ENCODE measurements at regions not wholly inside any gene's neighbourhood (a gene's known extent, or its start where the extent isn't known, plus 50 kb on each side); places are given as distances from the start of the nearest gene placed in this dataset.
"Not testable (repeated sequence)": the region's sequence is repeated elsewhere in the genome, so short reads cannot be mapped to it uniquely, and the experiment has no call there.

- TF ChIP-seq, protein P1, sequence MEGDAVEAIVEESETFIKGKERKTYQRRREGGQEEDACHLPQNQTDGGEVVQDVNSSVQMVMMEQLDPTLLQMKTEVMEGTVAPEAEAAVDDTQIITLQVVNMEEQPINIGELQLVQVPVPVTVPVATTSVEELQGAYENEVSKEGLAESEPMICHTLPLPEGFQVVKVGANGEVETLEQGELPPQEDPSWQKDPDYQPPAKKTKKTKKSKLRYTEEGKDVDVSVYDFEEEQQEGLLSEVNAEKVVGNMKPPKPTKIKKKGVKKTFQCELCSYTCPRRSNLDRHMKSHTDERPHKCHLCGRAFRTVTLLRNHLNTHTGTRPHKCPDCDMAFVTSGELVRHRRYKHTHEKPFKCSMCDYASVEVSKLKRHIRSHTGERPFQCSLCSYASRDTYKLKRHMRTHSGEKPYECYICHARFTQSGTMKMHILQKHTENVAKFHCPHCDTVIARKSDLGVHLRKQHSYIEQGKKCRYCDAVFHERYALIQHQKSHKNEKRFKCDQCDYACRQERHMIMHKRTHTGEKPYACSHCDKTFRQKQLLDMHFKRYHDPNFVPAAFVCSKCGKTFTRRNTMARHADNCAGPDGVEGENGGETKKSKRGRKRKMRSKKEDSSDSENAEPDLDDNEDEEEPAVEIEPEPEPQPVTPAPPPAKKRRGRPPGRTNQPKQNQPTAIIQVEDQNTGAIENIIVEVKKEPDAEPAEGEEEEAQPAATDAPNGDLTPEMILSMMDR (IDR thresholded peaks at IDR 0.05; ENCODE audit: insufficient read depth, low read length) = no peak
- no peak overlapping the region for H3K4me3 ChIP-seq (ENCODE audit: low read depth, low read length)
These were observed 85.6 kb upstream of the XPO1 start for GRCh38 chr2:61623747-61624146.

DNA sequence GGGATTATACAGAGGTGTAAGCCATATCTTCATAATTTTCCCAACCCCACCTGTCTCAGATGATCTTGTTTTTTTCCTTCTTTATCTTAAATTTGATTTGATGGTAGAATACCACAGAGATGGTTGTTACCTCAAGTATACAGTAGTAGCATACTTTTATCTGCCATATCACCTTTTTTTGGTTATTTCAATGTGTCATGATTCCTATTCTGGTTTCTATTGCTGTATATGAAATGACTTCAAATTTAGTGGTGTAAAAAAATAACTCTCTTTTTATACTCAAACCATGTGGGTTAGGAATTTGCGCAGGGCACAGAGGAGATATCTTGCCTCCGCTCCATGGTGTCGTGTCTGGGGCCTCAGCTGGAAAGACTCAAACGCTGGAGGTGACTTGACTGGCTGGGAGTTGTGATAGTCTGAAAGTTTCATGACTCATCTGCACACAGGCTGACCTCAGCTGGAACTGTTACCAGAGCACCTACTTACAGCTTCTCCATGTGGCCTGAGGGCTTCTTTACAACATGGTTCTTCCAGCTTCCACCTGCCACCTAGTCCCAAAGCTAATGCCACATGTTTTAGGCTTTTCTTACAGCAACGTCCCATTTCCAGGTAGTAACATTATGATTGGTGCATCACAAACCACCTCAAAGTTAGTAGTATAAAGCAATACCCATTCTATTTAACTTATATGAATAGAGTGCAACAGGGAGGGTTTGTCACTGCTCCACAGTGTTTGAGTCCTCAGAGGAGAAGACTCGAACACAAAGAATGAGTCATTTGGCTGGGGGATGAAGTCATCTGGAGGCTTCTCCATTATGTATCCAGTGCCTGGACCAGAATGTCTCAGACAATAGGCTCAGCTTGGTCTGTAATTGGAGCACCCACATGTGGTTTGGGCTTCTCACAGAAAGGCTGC is 82.3 kb upstream of the XPO1 start:
- no peak overlapping the region for H3K4me3 ChIP-seq (ENCODE audit: low read depth, low read length)
- TF ChIP-seq, protein P1 (IDR thresholded peaks at IDR 0.05; ENCODE audit: insufficient read depth, low read length) = no peak
- peak; percentile 88 for DNase-seq (ENCODE audit: low read depth)

More at GRCh38 chr2:61623747-61624146, 85.6 kb upstream of the XPO1 start:
- no peak for DNase-seq (ENCODE audit: low read depth)

DNA sequence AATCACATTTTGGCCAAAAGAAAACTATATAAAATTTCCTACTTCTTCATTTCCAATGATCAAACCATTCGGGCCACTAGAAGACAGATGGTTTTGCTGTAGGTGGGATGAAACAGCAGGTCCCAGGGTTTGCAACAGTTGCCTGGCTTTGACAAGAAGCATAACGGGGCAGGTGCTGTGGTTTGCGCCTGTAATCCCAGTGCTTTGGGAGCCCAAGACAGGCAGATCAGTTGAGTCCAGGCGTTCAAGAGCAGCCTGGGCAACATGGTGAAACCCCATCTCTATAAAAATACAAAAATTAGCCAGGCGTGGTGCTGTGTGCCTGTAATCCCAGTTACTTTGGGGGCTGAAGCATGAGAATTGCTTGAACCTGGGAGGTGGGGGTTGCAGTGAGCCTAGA is 81.4 kb upstream of the XPO1 start:
- no peak overlapping the region for H3K4me3 ChIP-seq (ENCODE audit: low read depth, low read length)
- TF ChIP-seq, protein P1 (IDR thresholded peaks at IDR 0.05; ENCODE audit: insufficient read depth, low read length) = no peak
- DNase-seq (ENCODE audit: low read depth) = no peak

GRCh38 chr2:61617610-61618009 is 79.5 kb upstream of the XPO1 start:
- no peak for DNase-seq (ENCODE audit: low read depth)
- no peak overlapping the region for H3K4me3 ChIP-seq (ENCODE audit: low read depth, low read length)
- TF ChIP-seq, protein P1 (IDR thresholded peaks at IDR 0.05; ENCODE audit: insufficient read depth, low read length) = no peak

DNA sequence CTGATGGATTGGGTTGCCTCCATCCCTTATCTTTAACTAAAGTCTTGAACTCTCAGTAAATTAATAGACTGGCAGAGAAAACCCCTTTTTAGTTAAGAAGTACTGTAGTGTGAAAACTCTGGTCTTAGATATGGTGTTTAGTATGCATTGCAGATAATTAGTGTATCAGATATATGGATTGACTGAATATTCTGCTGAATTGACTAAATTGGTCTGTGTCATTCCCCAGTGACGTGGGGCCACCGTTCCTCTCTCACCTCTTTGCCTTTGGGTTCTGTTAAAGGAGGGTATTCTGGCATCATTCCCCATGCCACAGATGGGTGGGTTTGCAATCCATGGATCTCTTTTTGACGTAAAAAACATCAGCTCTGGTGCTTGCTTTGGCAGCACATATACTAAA is 67.1 kb upstream of the XPO1 start:
- TF ChIP-seq, protein P1 (IDR thresholded peaks at IDR 0.05; ENCODE audit: insufficient read depth, low read length) = no peak
- DNase-seq (ENCODE audit: low read depth) = no peak
- H3K4me3 ChIP-seq (ENCODE audit: low read depth, low read length) = no peak overlapping the region

DNA sequence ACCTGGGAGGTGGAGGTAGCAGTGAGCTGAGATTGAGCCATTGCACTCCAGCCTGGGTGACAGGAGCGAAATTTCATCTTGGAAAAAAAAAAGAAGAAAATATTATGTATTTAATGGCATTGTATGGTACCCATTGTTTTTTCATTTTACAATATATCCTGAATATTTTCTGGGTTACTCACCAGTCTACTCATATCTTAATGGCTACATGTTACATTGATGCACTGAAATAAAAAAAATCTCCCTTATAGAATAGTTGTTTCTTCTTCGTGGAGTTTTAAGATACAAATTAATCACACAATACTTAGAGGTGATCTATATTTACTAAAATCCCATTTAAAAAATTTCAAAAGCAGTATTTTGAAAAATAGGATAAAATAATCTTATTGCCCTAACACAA is 66.3 kb upstream of the XPO1 start:
- H3K4me3 ChIP-seq (ENCODE audit: low read depth, low read length) = no peak overlapping the region
- peak; percentile 24 for DNase-seq (ENCODE audit: low read depth)
- TF ChIP-seq, protein P1 (IDR thresholded peaks at IDR 0.05; ENCODE audit: insufficient read depth, low read length) = no peak

DNA sequence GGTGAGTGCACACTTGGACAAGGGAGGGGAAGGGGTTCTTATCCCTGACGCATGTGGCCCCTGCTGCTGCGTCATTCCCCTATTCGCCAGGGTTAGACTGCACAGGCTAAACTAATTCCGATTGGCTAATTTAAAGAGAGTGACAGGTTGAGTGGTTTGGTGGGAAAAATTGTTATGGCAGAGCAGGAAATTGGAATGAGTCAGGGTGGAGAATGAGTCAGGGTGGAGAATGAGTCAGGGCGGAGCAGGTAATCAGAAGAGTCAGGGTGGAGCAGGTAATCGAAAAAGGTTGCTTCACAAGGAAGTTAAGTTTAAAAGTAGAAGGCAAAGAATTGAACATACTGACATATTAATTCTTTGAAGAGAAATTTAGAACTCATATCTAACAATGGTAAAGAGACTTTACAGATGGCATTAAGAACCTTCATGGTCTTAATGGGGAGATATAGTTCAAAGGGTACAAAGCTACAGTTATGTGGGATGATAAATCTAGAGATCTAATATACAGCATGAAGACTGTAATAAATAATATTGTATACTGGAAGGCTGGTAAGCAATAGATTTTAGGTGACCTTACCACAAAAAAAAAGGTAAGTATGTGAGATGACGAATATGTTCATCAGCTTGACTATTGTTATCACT is 60.5 kb upstream of the XPO1 start:
- not testable (repeated sequence) for H3K4me3 ChIP-seq (ENCODE audit: low read depth, low read length); DNase-seq (ENCODE audit: low read depth)

Data from fibroblast of the aortic adventitia (primary cell).